ENCODE measurements at regions not wholly inside any gene's neighbourhood (a gene's known extent, or its start where the extent isn't known, plus 50 kb on each side); places are given as distances from the start of the nearest gene placed in this dataset.

DNA sequence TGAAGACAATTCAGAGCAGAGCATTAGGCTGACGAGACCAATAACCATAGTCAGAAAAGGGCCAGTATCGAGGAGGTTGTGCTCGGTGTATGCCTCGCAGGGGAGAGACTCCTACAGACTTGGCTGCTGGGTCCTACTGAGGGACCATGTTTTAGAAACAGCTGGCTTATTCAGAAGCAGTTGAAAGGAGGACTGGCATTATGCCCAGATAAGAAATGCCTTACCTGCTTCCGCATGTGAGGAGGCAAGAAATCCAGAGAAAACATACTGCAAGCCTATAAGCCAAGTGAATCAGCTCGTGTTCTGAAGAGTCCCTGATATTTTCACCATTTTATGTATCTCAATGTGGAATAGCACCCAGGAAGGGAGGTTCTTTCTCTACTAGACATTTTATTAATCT, 434.7 kb downstream of the GRB14 start:
- no peaks in the 10 kb centered on the region for H3K23me2 ChIP-seq (ENCODE audit: low read depth, low read length)
- ChIA-PET POLR2A (ENCODE audit: partially characterized antibody) (no interaction called here), CTCF (ENCODE audit: partially characterized antibody) (interaction anchor here (1.0 kb wide), 1 partner anchor 12 kb away, joined by 4 read pairs; no protein-coding TSS in a partner anchor)
- H3K56ac ChIP-seq (replicated peaks; ENCODE audit: insufficient read length, low read depth, low read length): no peak overlapping the region
- peaks cover 0 to 1% (median 0%) of the 10 kb centered on the region in 4 experiments; a peak in 1 of 7 replicates for H3K27me3 ChIP-seq (replicated peaks in 1 of 4; ENCODE audit: control insufficient read depth in 3 of 4, extremely low read depth in 1 of 4, insufficient read depth in 3 of 4, low read length in 3 of 4)
- no peak overlapping the region for H3K4me3 ChIP-seq (ENCODE audit: extremely low read depth in 1 of 4, insufficient read depth in 2 of 4, low read depth in 3 of 4, low read length in 4 of 4)
- peaks cover 0 to 4% (median 1%) of the 10 kb centered on the region in 4 experiments; a peak in 3 of 7 replicates for H3K4me1 ChIP-seq (replicated peaks in 1 of 4; ENCODE audit: control insufficient read depth in 3 of 4, insufficient read depth in 4 of 4, low read length in 3 of 4)
- H3K9me3 ChIP-seq (ENCODE audit: insufficient read depth in 2 of 2, low read depth in 1 of 2, low read length in 1 of 2): no peaks in the 10 kb centered on the region
- H3K9ac ChIP-seq (replicated peaks in 1 of 4; ENCODE audit: extremely low read depth in 1 of 4, low read depth in 3 of 4, low read length in 3 of 4): no peak overlapping the region
- no peak overlapping the region for H3K14ac ChIP-seq (ENCODE audit: insufficient read length)
- H4K91ac ChIP-seq (replicated peaks; ENCODE audit: insufficient read length, low read length): no peak overlapping the region
- H3K4me2 ChIP-seq (ENCODE audit: insufficient read depth in 1 of 2, low read depth in 2 of 2, low read length in 2 of 2): no peak overlapping the region
- no peak for FAIRE-seq
- H3K79me1 ChIP-seq (ENCODE audit: low read depth, low read length): no peaks in the 10 kb centered on the region
- H4K8ac ChIP-seq (ENCODE audit: extremely low read depth, insufficient read depth, low read length): no peak overlapping the region
- no peak overlapping the region for H2BK15ac ChIP-seq (ENCODE audit: low read length)
- H2BK20ac ChIP-seq (ENCODE audit: low read length): no peak overlapping the region
- no peak overlapping the region for H2BK5ac ChIP-seq (ENCODE audit: low read depth, low read length)
- H3K23ac ChIP-seq (ENCODE audit: insufficient read length): no peak overlapping the region
- no peaks in the 10 kb centered on the region for H4K20me1 ChIP-seq (replicated peaks in 1 of 2; ENCODE audit: control insufficient read depth in 1 of 2, insufficient read depth in 2 of 2, low read length in 2 of 2)
- H3K79me2 ChIP-seq (ENCODE audit: control insufficient read depth in 1 of 2, insufficient read depth in 2 of 2, low read length in 2 of 2): no peaks in the 10 kb centered on the region
- DNase-seq (ENCODE audit: low read depth in 1 of 2, low spot score in 2 of 2): no peak
- no peak overlapping the region for H2BK12ac ChIP-seq (ENCODE audit: low read depth, low read length)
- no peak overlapping the region for H4K5ac ChIP-seq (ENCODE audit: insufficient read length, low read depth, low read length)
- H3K36me3 ChIP-seq (ENCODE audit: control insufficient read depth in 2 of 4, insufficient read depth in 4 of 4, low read length in 3 of 4): no peaks in the 10 kb centered on the region
- no peak overlapping the region for H2AK5ac ChIP-seq (ENCODE audit: low read depth, low read length)
- no peak overlapping the region for H3K27ac ChIP-seq (ENCODE audit: low read depth, low read length)
- H3K18ac ChIP-seq (ENCODE audit: extremely low read depth, low read length): no peak overlapping the region
- H3K4ac ChIP-seq (replicated peaks; ENCODE audit: insufficient read length, low read depth, low read length): no peak overlapping the region
- H2BK120ac ChIP-seq (replicated peaks; ENCODE audit: low read depth, low read length): no peak overlapping the region
- WGBS, 2 experiments (ENCODE audit: extremely low coverage in 1 of 2, insufficient coverage in 1 of 2, insufficient read length in 1 of 2, insufficient replicate concordance in 2 of 2, low coverage in 1 of 2, low lambda C conversion rate in 2 of 2, missing lambda C conversion rate in 1 of 2): 93% methylated on average over 6 of the region's 6 CpGs; no CpG with 5 or more reads in 1 of the 2 experiments
- peak overlapping the region; percentile 61; the same call in 1 of the 2 replicates for H2AFZ ChIP-seq (ENCODE audit: low read length)
- no peak for TF ChIP-seq CHD1 (IDR thresholded peaks at IDR 0.05; ENCODE audit: low read depth, low read length)
- no peak for TF ChIP-seq SUZ12 (IDR thresholded peaks at IDR 0.05; ENCODE audit: low read length)
- TF ChIP-seq, protein P1, sequence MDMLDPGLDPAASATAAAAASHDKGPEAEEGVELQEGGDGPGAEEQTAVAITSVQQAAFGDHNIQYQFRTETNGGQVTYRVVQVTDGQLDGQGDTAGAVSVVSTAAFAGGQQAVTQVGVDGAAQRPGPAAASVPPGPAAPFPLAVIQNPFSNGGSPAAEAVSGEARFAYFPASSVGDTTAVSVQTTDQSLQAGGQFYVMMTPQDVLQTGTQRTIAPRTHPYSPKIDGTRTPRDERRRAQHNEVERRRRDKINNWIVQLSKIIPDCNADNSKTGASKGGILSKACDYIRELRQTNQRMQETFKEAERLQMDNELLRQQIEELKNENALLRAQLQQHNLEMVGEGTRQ (IDR thresholded peaks at IDR 0.05; ENCODE audit: low read length): no peak
- TF ChIP-seq, protein P2, sequence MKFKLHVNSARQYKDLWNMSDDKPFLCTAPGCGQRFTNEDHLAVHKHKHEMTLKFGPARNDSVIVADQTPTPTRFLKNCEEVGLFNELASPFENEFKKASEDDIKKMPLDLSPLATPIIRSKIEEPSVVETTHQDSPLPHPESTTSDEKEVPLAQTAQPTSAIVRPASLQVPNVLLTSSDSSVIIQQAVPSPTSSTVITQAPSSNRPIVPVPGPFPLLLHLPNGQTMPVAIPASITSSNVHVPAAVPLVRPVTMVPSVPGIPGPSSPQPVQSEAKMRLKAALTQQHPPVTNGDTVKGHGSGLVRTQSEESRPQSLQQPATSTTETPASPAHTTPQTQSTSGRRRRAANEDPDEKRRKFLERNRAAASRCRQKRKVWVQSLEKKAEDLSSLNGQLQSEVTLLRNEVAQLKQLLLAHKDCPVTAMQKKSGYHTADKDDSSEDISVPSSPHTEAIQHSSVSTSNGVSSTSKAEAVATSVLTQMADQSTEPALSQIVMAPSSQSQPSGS (IDR thresholded peaks at IDR 0.05; ENCODE audit: low read length): no peak
- TF ChIP-seq KDM1A (IDR thresholded peaks at IDR 0.05; ENCODE audit: borderline replicate concordance, low read length): no peak
- TF ChIP-seq POLR2AphosphoS5 (IDR thresholded peaks at IDR 0.05; ENCODE audit: low read depth, low read length): no peak
- no peak for TF ChIP-seq SAP30 (IDR thresholded peaks at IDR 0.05; ENCODE audit: insufficient read depth, insufficient replicate concordance, low read length)
- no peak for TF ChIP-seq TAF1 (IDR thresholded peaks at IDR 0.05; ENCODE audit: low read depth, low read length)
- TF ChIP-seq GABPA (IDR thresholded peaks at IDR 0.05; ENCODE audit: borderline replicate concordance, insufficient read depth, low read length): no peak
- no peak for TF ChIP-seq ASH2L (IDR thresholded peaks at IDR 0.05; ENCODE audit: low read length)
- no peak for TF ChIP-seq ZNF274 (IDR thresholded peaks at IDR 0.05; ENCODE audit: borderline replicate concordance, extremely low read depth, low read length)
- no peak for TF ChIP-seq MAFK (IDR thresholded peaks at IDR 0.05; ENCODE audit: low read depth, low read length)

Data from H1 (cell line).